Lower leg skin (tissue), 3 donors: ENCODE measurements at regions not wholly inside any gene's neighbourhood (a gene's known extent, or its start where the extent isn't known, plus 50 kb on each side); places are given as distances from the start of the nearest gene placed in this dataset.

Experiments used
- CTCF ChIP-seq, 3 donors: fragments of 450-650 bp; IDR thresholded peaks; one replicate each; pipeline ENCODE4 v1.5.1; 2016; ENCODE audit warnings: antibody characterized with exemption in 3 of 3, mild to moderate bottlenecking in 3 of 3, moderate library complexity in 2 of 3
- POLR2A ChIP-seq, 2 donors: fragments of 450-650 bp; IDR thresholded peaks; one replicate each; pipeline ENCODE4 v1.6.1; 2016 to 2017; ENCODE audit warnings: antibody characterized with exemption in 2 of 2, mild to moderate bottlenecking in 1 of 2, moderate library complexity in 1 of 2

DNA sequence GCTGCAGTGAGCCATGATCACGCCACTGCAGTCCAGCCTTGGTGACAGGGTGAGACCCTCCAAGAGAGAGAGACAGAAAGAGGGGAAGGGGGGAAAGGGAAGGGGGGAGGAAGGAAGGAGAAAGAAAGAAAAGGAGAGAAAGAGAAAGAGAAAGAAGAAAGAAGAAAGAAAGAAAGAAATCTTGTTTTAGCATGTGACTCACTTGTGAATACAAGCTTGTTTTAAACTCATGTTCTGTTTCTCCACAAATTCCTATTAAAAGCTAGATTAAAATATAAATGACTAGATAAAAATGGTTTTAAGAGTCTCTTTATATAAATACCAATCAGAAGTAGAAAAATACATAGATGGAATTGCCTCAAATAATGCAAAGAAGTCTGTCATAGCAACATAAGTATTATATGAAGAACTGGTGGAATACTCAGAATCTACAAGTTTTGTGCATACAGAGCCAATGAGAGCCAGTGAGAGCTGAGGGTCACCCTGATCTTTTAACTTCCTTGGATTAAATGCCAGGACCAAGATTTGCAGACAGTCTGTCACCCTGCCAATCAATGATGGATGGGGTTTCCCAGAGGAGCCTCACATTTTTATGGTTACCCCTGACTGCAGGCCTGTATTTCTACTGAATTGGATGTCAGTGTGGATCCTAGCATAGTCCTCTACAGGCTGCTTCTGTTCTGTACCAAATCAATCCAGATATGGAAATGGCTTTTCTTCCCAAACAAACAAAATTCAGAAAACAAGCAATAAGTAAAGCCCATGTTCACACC, 50.8 kb upstream of the LY86 start:
- TF ChIP-seq POLR2A (IDR thresholded peaks at IDR 0.05) (no peak), CTCF (IDR thresholded peaks at IDR 0.05) (no peak)
